K562 (cell line): ENCODE measurements at regions not wholly inside any gene's neighbourhood (a gene's known extent, or its start where the extent isn't known, plus 50 kb on each side); places are given as distances from the start of the nearest gene placed in this dataset.

Source experiments
- ARNT ChIP-seq, 2 experiments: fragments of 450-650 bp; IDR thresholded peaks; 2 replicates each; pipeline ENCODE4 v1.6.1; 2016; ENCODE audit warnings: mild to moderate bottlenecking in 1 of 2
- ATF7 ChIP-seq: fragments of 450-650 bp; IDR thresholded peaks from 2 replicates; pipeline ENCODE4 v1.7.1; 2014; ENCODE audit warnings: mild to moderate bottlenecking, moderate library complexity
- ETV1 ChIP-seq: fragments of 450-650 bp; conservative IDR thresholded peaks from 2 replicates; pipeline ENCODE4 v1.6.1; 2016; ENCODE audit warnings: missing genetic modification characterization, control low read depth, low read depth, missing compliant biosample characterization
- ETV6 ChIP-seq, 3 experiments: fragments of 150-350 bp in 1 of 3; sonication (generic) in 1 of 3; formaldehyde crosslinking in 1 of 3; IDR thresholded peaks; 2 replicates each; pipeline versions ENCODE4 v1.6.1 to v1.8.0; 2014 to 2022; ENCODE audit warnings: borderline replicate concordance in 2 of 3, low read depth in 2 of 3, antibody characterized with exemption in 1 of 3, low read length in 1 of 3, mild to moderate bottlenecking in 1 of 3, missing genetic modification reagents in 1 of 3
- FOXJ2 ChIP-seq: fragments of 200-800 bp; sonication (Bioruptor generic); IDR thresholded peaks from 2 replicates; pipeline ENCODE4 v1.6.1; 2016; ENCODE audit warnings: missing genetic modification characterization, missing compliant biosample characterization
- GABPA ChIP-seq: fragments of 200-800 bp; sonication (Bioruptor generic); conservative IDR thresholded peaks from 2 replicates; pipeline ENCODE4 v1.6.1; 2016; ENCODE audit warnings: low read depth, missing genetic modification characterization, missing compliant biosample characterization
- KLF13 ChIP-seq: fragments of 450-650 bp; IDR thresholded peaks from 2 replicates; pipeline ENCODE4 v1.6.1; 2016; ENCODE audit warnings: missing genetic modification characterization, low read depth, mild to moderate bottlenecking, missing compliant biosample characterization, moderate library complexity, borderline replicate concordance
- LEF1 ChIP-seq: fragments of 450-650 bp; IDR thresholded peaks from 2 replicates; pipeline ENCODE4 v1.6.1; 2016; ENCODE audit warnings: mild to moderate bottlenecking
- NFIX ChIP-seq: fragments of 250-450 bp; sonication (Bioruptor Pico); IDR thresholded peaks from 2 replicates; pipeline ENCODE4 v1.4.0; 2020; ENCODE audit warnings: low read depth, mild to moderate bottlenecking, moderate library complexity
- RAD21 ChIP-seq, 2 experiments: fragments of 250-450 bp in 1 of 2; fragments of 450-650 bp in 1 of 2; sonication (Bioruptor Pico) in 1 of 2; formaldehyde crosslinking in 1 of 2; IDR thresholded peaks in 1 of 2; conservative IDR thresholded peaks in 1 of 2; 2 replicates each; pipeline versions ENCODE4 v1.4.0 to v1.8.0; 2020 to 2022; ENCODE audit warnings: mild to moderate bottlenecking in 2 of 2, moderate library complexity in 1 of 2
- SMAD1 ChIP-seq: fragments of 150-350 bp; IDR thresholded peaks from 2 replicates; pipeline ENCODE4 v1.6.1; 2014; ENCODE audit warnings: low read length, low read depth; ENCODE audit not compliant: partially characterized antibody
- SMAD4 ChIP-seq: fragments of 250-450 bp; sonication (Bioruptor Pico); conservative IDR thresholded peaks from 2 replicates; pipeline ENCODE4 v1.8.0; 2021; ENCODE audit warnings: inconsistent platforms, mild to moderate bottlenecking, moderate library complexity
- SOX6 ChIP-seq: fragments of 450-650 bp; IDR thresholded peaks from 2 replicates; pipeline ENCODE4 v1.6.1; 2014; ENCODE audit warnings: mild to moderate bottlenecking
- TCF3 ChIP-seq: sonication (generic); formaldehyde crosslinking; IDR thresholded peaks from 2 replicates; pipeline ENCODE4 v1.4.0; 2020; ENCODE audit warnings: mild to moderate bottlenecking, missing genetic modification reagents
- TRIM24 ChIP-seq, 2 experiments: fragments of 450-650 bp; IDR thresholded peaks; 2 replicates each; pipeline ENCODE4 v1.6.1; 2016
- ZNF232 ChIP-seq: sonication (generic); formaldehyde crosslinking; IDR thresholded peaks from 2 replicates; pipeline ENCODE4 v1.8.0; 2022; ENCODE audit warnings: mild to moderate bottlenecking, missing genetic modification reagents
- ZNF589 ChIP-seq: fragments of 200-800 bp; sonication (Bioruptor generic); IDR thresholded peaks from 2 replicates; pipeline ENCODE4 v1.6.1; 2016; ENCODE audit warnings: low read depth, missing genetic modification characterization, missing compliant biosample characterization
- TF ChIP-seq, protein P1 (sequence below), 2 experiments: fragments of 450-650 bp in 1 of 2; sonication (generic) in 1 of 2; formaldehyde crosslinking in 1 of 2; IDR thresholded peaks; 2 replicates each; pipeline versions ENCODE4 v1.7.1 to v1.9.0; 2016 to 2022; ENCODE audit warnings: inconsistent platforms in 1 of 2, mild to moderate bottlenecking in 1 of 2, missing genetic modification reagents in 1 of 2
- TF ChIP-seq, protein P2 (sequence below): sonication (generic); IDR thresholded peaks from 2 replicates; pipeline ENCODE4 v1.6.1; 2016

DNA sequence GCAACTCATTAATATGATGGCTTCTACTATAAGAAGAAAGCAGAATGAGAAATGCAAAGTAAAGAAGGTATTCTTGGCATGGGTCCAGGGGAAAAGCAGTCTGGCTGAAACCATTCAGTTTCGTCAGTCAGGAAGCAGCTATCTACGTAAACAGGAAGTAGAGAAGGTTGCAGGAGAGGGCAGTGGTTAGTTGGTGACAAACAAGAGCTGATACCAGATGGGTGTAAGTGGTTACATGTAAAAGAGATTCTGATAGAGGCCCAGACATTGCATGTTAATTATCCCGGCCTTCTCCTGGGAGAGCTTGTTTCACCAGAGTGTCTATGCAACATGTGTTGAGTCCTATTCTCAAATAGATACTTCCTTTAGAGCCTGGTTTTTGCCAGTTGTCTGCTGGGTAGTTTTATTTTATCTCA, 58.4 kb upstream of the PSMA1 start (continued):
- TF ChIP-seq FOXJ2 (tag) (peak; percentile 71), GABPA (peak; percentile 84), ZNF589 (CRISPR knock-in tag) (0 out of 2 replicates have a peak, but pooled peaks have one; percentile 21), KLF13 (tag) (no peak), TRIM24 (IDR thresholded peaks at IDR 0.05) (peak in 1 of 2 experiments; percentile 69; a peak in 1 of 4 replicates), RAD21 (CRISPR knock-in tag; conservative IDR thresholded peaks at IDR 0.05 in 1 of 2, IDR thresholded peaks at IDR 0.05 in 1 of 2) (peak in 1 of 2 experiments; percentile 8; a peak in 1 of 4 replicates), ATF7 (peak; percentile 49; the same call in 1 of the 2 replicates), ETV6 (IDR thresholded peaks at IDR 0.05; ENCODE audit: borderline replicate concordance in 1 of 2, low read depth in 2 of 2, low read length in 1 of 2) (peak in 1 of 2 experiments; percentile 80; a peak in 1 of 4 replicates), ETV6 (CRISPR knock-in tag; IDR thresholded peaks at IDR 0.05; ENCODE audit: borderline replicate concordance) (no peak), ETV1 (tag) (peak; percentile 92), LEF1 (peak; percentile 23; the same call in 1 of the 2 replicates), SMAD1 (peak; percentile 41), NFIX (CRISPR knock-in tag) (peak; percentile 62), SMAD4 (CRISPR knock-in tag) (peak; percentile 59; the same call in 1 of the 2 replicates), ZNF232 (CRISPR knock-in tag) (no peak), ARNT (IDR thresholded peaks at IDR 0.05) (no peak), TCF3 (0 out of 2 replicates have a peak, but pooled peaks have one; percentile 18), SOX6 (0 out of 2 replicates have a peak, but pooled peaks have one; percentile 8)
- TF ChIP-seq, protein P1, sequence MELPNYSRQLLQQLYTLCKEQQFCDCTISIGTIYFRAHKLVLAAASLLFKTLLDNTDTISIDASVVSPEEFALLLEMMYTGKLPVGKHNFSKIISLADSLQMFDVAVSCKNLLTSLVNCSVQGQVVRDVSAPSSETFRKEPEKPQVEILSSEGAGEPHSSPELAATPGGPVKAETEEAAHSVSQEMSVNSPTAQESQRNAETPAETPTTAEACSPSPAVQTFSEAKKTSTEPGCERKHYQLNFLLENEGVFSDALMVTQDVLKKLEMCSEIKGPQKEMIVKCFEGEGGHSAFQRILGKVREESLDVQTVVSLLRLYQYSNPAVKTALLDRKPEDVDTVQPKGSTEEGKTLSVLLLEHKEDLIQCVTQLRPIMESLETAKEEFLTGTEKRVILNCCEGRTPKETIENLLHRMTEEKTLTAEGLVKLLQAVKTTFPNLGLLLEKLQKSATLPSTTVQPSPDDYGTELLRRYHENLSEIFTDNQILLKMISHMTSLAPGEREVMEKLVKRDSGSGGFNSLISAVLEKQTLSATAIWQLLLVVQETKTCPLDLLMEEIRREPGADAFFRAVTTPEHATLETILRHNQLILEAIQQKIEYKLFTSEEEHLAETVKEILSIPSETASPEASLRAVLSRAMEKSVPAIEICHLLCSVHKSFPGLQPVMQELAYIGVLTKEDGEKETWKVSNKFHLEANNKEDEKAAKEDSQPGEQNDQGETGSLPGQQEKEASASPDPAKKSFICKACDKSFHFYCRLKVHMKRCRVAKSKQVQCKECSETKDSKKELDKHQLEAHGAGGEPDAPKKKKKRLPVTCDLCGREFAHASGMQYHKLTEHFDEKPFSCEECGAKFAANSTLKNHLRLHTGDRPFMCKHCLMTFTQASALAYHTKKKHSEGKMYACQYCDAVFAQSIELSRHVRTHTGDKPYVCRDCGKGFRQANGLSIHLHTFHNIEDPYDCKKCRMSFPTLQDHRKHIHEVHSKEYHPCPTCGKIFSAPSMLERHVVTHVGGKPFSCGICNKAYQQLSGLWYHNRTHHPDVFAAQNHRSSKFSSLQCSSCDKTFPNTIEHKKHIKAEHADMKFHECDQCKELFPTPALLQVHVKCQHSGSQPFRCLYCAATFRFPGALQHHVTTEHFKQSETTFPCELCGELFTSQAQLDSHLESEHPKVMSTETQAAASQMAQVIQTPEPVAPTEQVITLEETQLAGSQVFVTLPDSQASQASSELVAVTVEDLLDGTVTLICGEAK (IDR thresholded peaks at IDR 0.05) = 0 out of 2 replicates have a peak, but pooled peaks have one; percentile 49
- TF ChIP-seq, protein P1 (CRISPR knock-in tag; IDR thresholded peaks at IDR 0.05) = no peak
- TF ChIP-seq, protein P2, sequence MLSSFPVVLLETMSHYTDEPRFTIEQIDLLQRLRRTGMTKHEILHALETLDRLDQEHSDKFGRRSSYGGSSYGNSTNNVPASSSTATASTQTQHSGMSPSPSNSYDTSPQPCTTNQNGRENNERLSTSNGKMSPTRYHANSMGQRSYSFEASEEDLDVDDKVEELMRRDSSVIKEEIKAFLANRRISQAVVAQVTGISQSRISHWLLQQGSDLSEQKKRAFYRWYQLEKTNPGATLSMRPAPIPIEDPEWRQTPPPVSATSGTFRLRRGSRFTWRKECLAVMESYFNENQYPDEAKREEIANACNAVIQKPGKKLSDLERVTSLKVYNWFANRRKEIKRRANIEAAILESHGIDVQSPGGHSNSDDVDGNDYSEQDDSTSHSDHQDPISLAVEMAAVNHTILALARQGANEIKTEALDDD = peak; percentile 84
